ENCODE measurements at regions not wholly inside any gene's neighbourhood (a gene's known extent, or its start where the extent isn't known, plus 50 kb on each side); places are given as distances from the start of the nearest gene placed in this dataset.

GRCh38 chr3:159711560-159712333 is 276.9 kb upstream of the IL12A start:
- Histone ChIP-seq H3K9me3 (ENCODE audit: control insufficient read depth in 1 of 2, low read length in 2 of 2) (no peaks in the 10 kb centered on the region), H3K9ac (ENCODE audit: low read depth in 1 of 2, low read length in 2 of 2) (no peak overlapping the region), H3K27me3 (ENCODE audit: control insufficient read depth in 1 of 2, insufficient read depth in 2 of 2, low read length in 2 of 2) (no peaks in the 10 kb centered on the region), H3K36me3 (ENCODE audit: control insufficient read depth in 1 of 2, insufficient read depth in 2 of 2, low read length in 2 of 2) (no peaks in the 10 kb centered on the region), H3K4me3 (ENCODE audit: low read depth in 1 of 2, low read length in 2 of 2) (no peak overlapping the region), H3K27ac (ENCODE audit: low read depth, low read length) (no peak overlapping the region), H3K4me1 (ENCODE audit: control insufficient read depth in 1 of 2, insufficient read depth in 2 of 2, low read length in 2 of 2) (no peaks in the 10 kb centered on the region)

DNA sequence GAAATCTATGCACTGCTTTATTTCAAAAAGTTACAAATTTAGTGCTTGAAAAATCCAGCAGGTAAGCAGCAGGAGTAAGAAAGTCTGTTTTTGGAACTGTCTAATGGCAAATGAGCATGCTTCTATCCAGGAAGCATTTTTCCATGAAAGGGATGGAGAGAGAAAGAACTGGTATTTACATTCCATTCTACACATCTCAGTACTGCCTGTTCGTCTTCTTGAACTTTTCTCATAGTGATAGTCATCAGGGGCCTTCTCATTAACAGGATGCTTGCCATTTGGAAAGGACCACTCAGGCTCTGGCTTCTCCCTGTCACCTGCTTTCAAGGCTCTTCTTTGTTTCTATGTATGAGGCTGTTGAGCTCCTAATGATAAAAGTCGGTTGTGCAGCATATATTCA is 267.3 kb upstream of the IL12A start:
- Histone ChIP-seq H3K36me3 (ENCODE audit: control insufficient read depth in 1 of 2, insufficient read depth in 2 of 2, low read length in 2 of 2) (no peaks in the 10 kb centered on the region), H3K4me1 (ENCODE audit: control insufficient read depth in 1 of 2, insufficient read depth in 2 of 2, low read length in 2 of 2) (no peaks in the 10 kb centered on the region), H3K9me3 (ENCODE audit: control insufficient read depth in 1 of 2, low read length in 2 of 2) (no peaks in the 10 kb centered on the region), H3K4me3 (ENCODE audit: low read depth in 1 of 2, low read length in 2 of 2) (no peak overlapping the region), H3K27ac (ENCODE audit: low read depth, low read length) (no peak overlapping the region), H3K9ac (ENCODE audit: low read depth in 1 of 2, low read length in 2 of 2) (no peak overlapping the region), H3K27me3 (ENCODE audit: control insufficient read depth in 1 of 2, insufficient read depth in 2 of 2, low read length in 2 of 2) (no peaks in the 10 kb centered on the region)

GRCh38 chr3:159723295-159723694 is 265.3 kb upstream of the IL12A start:
- H3K9ac ChIP-seq (ENCODE audit: low read depth in 1 of 2, low read length in 2 of 2): no peak overlapping the region
- H3K9me3 ChIP-seq (ENCODE audit: control insufficient read depth in 1 of 2, low read length in 2 of 2): no peaks in the 10 kb centered on the region
- H3K4me1 ChIP-seq (ENCODE audit: control insufficient read depth in 1 of 2, insufficient read depth in 2 of 2, low read length in 2 of 2): no peaks in the 10 kb centered on the region
- H3K36me3 ChIP-seq (ENCODE audit: control insufficient read depth in 1 of 2, insufficient read depth in 2 of 2, low read length in 2 of 2): no peaks in the 10 kb centered on the region
- no peak overlapping the region for H3K27ac ChIP-seq (ENCODE audit: low read depth, low read length)
- no peak overlapping the region for H3K4me3 ChIP-seq (ENCODE audit: low read depth in 1 of 2, low read length in 2 of 2)
- no peaks in the 10 kb centered on the region for H3K27me3 ChIP-seq (ENCODE audit: control insufficient read depth in 1 of 2, insufficient read depth in 2 of 2, low read length in 2 of 2)

GRCh38 chr3:159724627-159725026 is 264.0 kb upstream of the IL12A start:
- H3K9ac ChIP-seq (ENCODE audit: low read depth in 1 of 2, low read length in 2 of 2): no peak overlapping the region

GRCh38 chr3:159726231-159726964 is 262.2 kb upstream of the IL12A start:
- Histone ChIP-seq H3K4me3 (ENCODE audit: low read depth in 1 of 2, low read length in 2 of 2) (no peak overlapping the region), H3K27me3 (ENCODE audit: control insufficient read depth in 1 of 2, insufficient read depth in 2 of 2, low read length in 2 of 2) (no peaks in the 10 kb centered on the region), H3K36me3 (ENCODE audit: control insufficient read depth in 1 of 2, insufficient read depth in 2 of 2, low read length in 2 of 2) (no peaks in the 10 kb centered on the region), H3K9me3 (ENCODE audit: control insufficient read depth in 1 of 2, low read length in 2 of 2) (no peaks in the 10 kb centered on the region), H3K27ac (ENCODE audit: low read depth, low read length) (no peak overlapping the region), H3K4me1 (ENCODE audit: control insufficient read depth in 1 of 2, insufficient read depth in 2 of 2, low read length in 2 of 2) (no peaks in the 10 kb centered on the region), H3K9ac (ENCODE audit: low read depth in 1 of 2, low read length in 2 of 2) (no peak overlapping the region)

More at GRCh38 chr3:159724627-159725026, 264.0 kb upstream of the IL12A start:
- no peak overlapping the region for H3K27ac ChIP-seq (ENCODE audit: low read depth, low read length)
- H3K36me3 ChIP-seq (ENCODE audit: control insufficient read depth in 1 of 2, insufficient read depth in 2 of 2, low read length in 2 of 2): no peaks in the 10 kb centered on the region
- H3K4me1 ChIP-seq (ENCODE audit: control insufficient read depth in 1 of 2, insufficient read depth in 2 of 2, low read length in 2 of 2): no peaks in the 10 kb centered on the region
- no peaks in the 10 kb centered on the region for H3K9me3 ChIP-seq (ENCODE audit: control insufficient read depth in 1 of 2, low read length in 2 of 2)
- no peaks in the 10 kb centered on the region for H3K27me3 ChIP-seq (ENCODE audit: control insufficient read depth in 1 of 2, insufficient read depth in 2 of 2, low read length in 2 of 2)
- H3K4me3 ChIP-seq (ENCODE audit: low read depth in 1 of 2, low read length in 2 of 2): no peak overlapping the region

- Histone ChIP-seq H3K9ac (ENCODE audit: low read depth in 1 of 2, low read length in 2 of 2) (no peak overlapping the region), H3K4me1 (ENCODE audit: control insufficient read depth in 1 of 2, insufficient read depth in 2 of 2, low read length in 2 of 2) (no peaks in the 10 kb centered on the region), H3K4me3 (ENCODE audit: low read depth in 1 of 2, low read length in 2 of 2) (no peak overlapping the region), H3K9me3 (ENCODE audit: control insufficient read depth in 1 of 2, low read length in 2 of 2) (no peaks in the 10 kb centered on the region), H3K27ac (ENCODE audit: low read depth, low read length) (no peak overlapping the region), H3K36me3 (ENCODE audit: control insufficient read depth in 1 of 2, insufficient read depth in 2 of 2, low read length in 2 of 2) (no peaks in the 10 kb centered on the region), H3K27me3 (ENCODE audit: control insufficient read depth in 1 of 2, insufficient read depth in 2 of 2, low read length in 2 of 2) (no peaks in the 10 kb centered on the region)
Measured at GRCh38 chr3:159727506-159727905, 261.1 kb upstream of the IL12A start.

- H3K4me3 ChIP-seq (ENCODE audit: low read depth in 1 of 2, low read length in 2 of 2): no peak overlapping the region
- H3K4me1 ChIP-seq (ENCODE audit: control insufficient read depth in 1 of 2, insufficient read depth in 2 of 2, low read length in 2 of 2): no peaks in the 10 kb centered on the region
- H3K36me3 ChIP-seq (ENCODE audit: control insufficient read depth in 1 of 2, insufficient read depth in 2 of 2, low read length in 2 of 2): no peaks in the 10 kb centered on the region
- H3K27me3 ChIP-seq (ENCODE audit: control insufficient read depth in 1 of 2, insufficient read depth in 2 of 2, low read length in 2 of 2): no peaks in the 10 kb centered on the region
- H3K9ac ChIP-seq (ENCODE audit: low read depth in 1 of 2, low read length in 2 of 2): no peak overlapping the region
- H3K27ac ChIP-seq (ENCODE audit: low read depth, low read length): no peak overlapping the region
- no peaks in the 10 kb centered on the region for H3K9me3 ChIP-seq (ENCODE audit: control insufficient read depth in 1 of 2, low read length in 2 of 2)
Measured at GRCh38 chr3:159731254-159731653, 257.4 kb upstream of the IL12A start.

DNA sequence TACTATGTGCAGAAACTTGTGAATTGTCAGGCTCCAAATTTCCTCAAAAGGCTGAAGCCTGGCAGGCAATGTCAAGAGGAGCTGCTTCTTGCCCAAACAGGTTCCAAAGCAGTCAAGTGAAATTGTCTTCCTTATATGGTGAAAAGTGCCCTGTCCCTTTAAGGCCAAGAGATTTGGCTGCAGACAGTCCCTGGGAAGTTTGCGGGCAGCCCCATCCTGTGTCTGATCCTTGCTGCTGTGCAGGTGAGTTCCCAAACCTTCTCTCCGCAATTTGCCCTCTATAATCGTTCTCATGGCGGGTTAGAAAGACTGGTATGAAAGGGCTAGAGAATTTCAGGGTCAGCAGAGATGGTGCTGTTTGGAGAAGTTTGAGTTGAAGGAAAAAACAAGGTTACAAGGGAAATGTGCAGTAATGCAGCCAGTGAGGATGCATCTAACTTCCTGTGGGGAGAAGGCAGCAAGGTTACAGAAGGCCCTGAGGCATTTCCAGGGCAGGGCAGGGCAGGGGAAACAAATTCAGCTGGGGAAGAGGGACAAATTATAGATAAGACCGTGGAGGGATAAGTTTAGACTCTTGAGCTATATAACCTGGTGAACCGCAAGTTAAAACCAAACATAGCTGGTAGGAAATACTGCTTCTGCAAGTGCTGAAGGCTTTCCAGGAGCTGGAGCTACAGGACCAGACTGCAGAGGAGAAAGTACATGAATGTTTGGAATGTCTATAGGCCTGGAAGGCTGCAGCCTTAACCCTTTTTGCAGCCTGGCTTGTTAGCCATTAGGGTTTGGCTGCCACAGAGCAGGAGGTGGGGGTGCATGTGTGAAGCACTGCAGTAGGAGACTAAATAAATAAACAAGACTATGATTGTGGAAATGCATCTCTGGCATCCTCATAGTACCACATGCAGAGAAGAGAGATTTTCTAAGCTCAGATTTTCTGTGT is 256.2 kb upstream of the IL12A start:
- no peaks in the 10 kb centered on the region for H3K9me3 ChIP-seq (ENCODE audit: control insufficient read depth in 1 of 2, low read length in 2 of 2)
- H3K4me1 ChIP-seq (ENCODE audit: control insufficient read depth in 1 of 2, insufficient read depth in 2 of 2, low read length in 2 of 2): peaks cover 0 to 4% of the 10 kb centered on the region in 2 donors
- H3K36me3 ChIP-seq (ENCODE audit: control insufficient read depth in 1 of 2, insufficient read depth in 2 of 2, low read length in 2 of 2): no peaks in the 10 kb centered on the region
- H3K9ac ChIP-seq (ENCODE audit: low read depth in 1 of 2, low read length in 2 of 2): no peak overlapping the region
- no peak overlapping the region for H3K27ac ChIP-seq (ENCODE audit: low read depth, low read length)
- no peak overlapping the region for H3K4me3 ChIP-seq (ENCODE audit: low read depth in 1 of 2, low read length in 2 of 2)
- no peaks in the 10 kb centered on the region for H3K27me3 ChIP-seq (ENCODE audit: control insufficient read depth in 1 of 2, insufficient read depth in 2 of 2, low read length in 2 of 2)

DNA sequence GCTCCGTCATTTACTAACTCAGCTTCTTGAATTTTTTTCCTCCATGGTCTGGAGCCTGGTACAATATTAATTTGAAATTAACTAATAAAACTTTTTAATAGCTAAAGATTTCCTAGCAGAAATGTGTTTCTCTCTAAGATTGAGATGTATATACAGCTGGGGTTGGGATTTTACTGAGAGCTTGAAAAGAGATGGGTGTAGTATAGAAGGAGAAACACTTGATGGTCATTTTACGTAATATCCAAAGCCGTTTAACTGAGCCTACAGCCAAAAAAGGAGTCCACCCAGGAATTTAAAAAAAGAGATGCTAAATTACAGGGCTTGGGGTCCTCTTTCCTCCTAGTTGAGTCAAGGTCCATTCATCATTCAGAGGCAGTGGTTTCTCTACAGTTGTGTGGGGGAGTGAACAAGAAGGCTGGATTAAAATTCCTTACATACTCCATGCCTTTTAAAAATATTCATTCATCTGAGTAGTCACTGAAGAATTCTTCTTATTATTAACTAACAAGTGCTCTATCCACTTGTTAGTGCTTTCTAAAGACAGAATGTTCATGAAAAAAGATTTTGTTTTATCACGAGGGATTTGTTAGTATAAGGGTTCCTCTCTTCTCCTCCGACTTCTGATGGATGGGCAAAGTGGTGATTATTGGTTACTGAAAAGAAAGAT is 255.3 kb upstream of the IL12A start:
- Histone ChIP-seq H3K36me3 (ENCODE audit: control insufficient read depth in 1 of 2, insufficient read depth in 2 of 2, low read length in 2 of 2) (no peaks in the 10 kb centered on the region), H3K4me3 (ENCODE audit: low read depth in 1 of 2, low read length in 2 of 2) (no peak overlapping the region), H3K27ac (ENCODE audit: low read depth, low read length) (no peak overlapping the region), H3K9ac (ENCODE audit: low read depth in 1 of 2, low read length in 2 of 2) (no peak overlapping the region), H3K4me1 (ENCODE audit: control insufficient read depth in 1 of 2, insufficient read depth in 2 of 2, low read length in 2 of 2) (peaks cover 0 to 4% of the 10 kb centered on the region in 2 donors), H3K9me3 (ENCODE audit: control insufficient read depth in 1 of 2, low read length in 2 of 2) (no peaks in the 10 kb centered on the region), H3K27me3 (ENCODE audit: control insufficient read depth in 1 of 2, insufficient read depth in 2 of 2, low read length in 2 of 2) (no peaks in the 10 kb centered on the region)
